K562 (cell line): ENCODE measurements at regions not wholly inside any gene's neighbourhood (a gene's known extent, or its start where the extent isn't known, plus 50 kb on each side); places are given as distances from the start of the nearest gene placed in this dataset.

Experiments used
- ATAC-seq: fragments of 200-7000 bp; cut with Tn5 transposase; 3 replicates; pipeline ENCODE4 v1.9.1; 2020; ENCODE audit warnings: moderate library complexity
- BruUV-seq: library from RNA; stranded (reverse); fragments of 400-500 nt; replicated peaks from 2 replicates; lab custom pipeline; 2021; lab: Mats Ljungman, UMichigan
- CTCF ChIA-PET: fragments of 300-600 bp; formaldehyde crosslinking; extraction: SDS; loops from one replicate; lab custom pipeline; 2021; ENCODE audit warnings: low intra/inter-chr PET ratio; lab: Yijun Ruan, JAX
- POLR2A ChIA-PET: fragments of 300-600, 350-650 bp; sonication (Branson Sonifier 250); formaldehyde crosslinking; extraction: SDS; loops from one replicate; lab custom pipeline; 2021; ENCODE audit warnings: antibody characterized with exemption, inconsistent platforms; lab: Yijun Ruan, JAX
- DNase-seq, 4 experiments: peaks; one replicate each; pipeline versions ENCODE4 v3.0.0 to v3.0.0-alpha.2; 2011 to 2018; ENCODE audit warnings: low spot score in 3 of 4, mixed read lengths in 3 of 4; ENCODE audit errors: extremely low read depth in 1 of 4
- FAIRE-seq: peaks from 2 replicates; lab custom pipeline; 2011; peaks lifted over from hg19 to GRCh38; lab: Jason Lieb, UNC
- H2AFZ ChIP-seq: 2 replicates; pipeline ENCODE4 v1.6.0; 2011; ENCODE audit warnings: low read depth, low read length, control low read depth, inconsistent platforms
- H3K27ac ChIP-seq: fragments of 200-600 bp; 3 replicates; pipeline ENCODE4 v1.8.0; 2011; ENCODE audit warnings: low read depth, mild to moderate bottlenecking, control low read depth, inconsistent platforms, low read length, moderate library complexity, mixed read lengths; ENCODE audit errors: extremely low read depth
- H3K27me3 ChIP-seq, 2 experiments: fragments of 300-600 bp in 1 of 2; 2 replicates in 1 of 2; 3 replicates in 1 of 2; pipeline versions ENCODE4 v1.6.0 to v1.8.0; 2011; ENCODE audit warnings: inconsistent platforms in 2 of 2, low read length in 2 of 2, mild to moderate bottlenecking in 1 of 2, mixed read lengths in 1 of 2, moderate library complexity in 1 of 2; ENCODE audit not compliant: control insufficient read depth in 2 of 2, insufficient read depth in 2 of 2
- H3K36me3 ChIP-seq: fragments of 300-600 bp; 3 replicates; pipeline ENCODE4 v1.8.0; 2011; ENCODE audit warnings: mild to moderate bottlenecking, low read length, inconsistent platforms; ENCODE audit not compliant: control insufficient read depth, insufficient read depth
- H3K4me1 ChIP-seq, 2 experiments: fragments of 200-600 bp in 1 of 2; replicated peaks in 1 of 2; 2 replicates in 1 of 2; 3 replicates in 1 of 2; pipeline versions ENCODE4 v1.5.1 to v1.8.0; 2011; ENCODE audit warnings: inconsistent platforms in 2 of 2, low read length in 2 of 2, mild to moderate bottlenecking in 1 of 2, mixed read lengths in 1 of 2, moderate library complexity in 1 of 2; ENCODE audit not compliant: control insufficient read depth in 2 of 2, insufficient read depth in 2 of 2
- H3K4me2 ChIP-seq: 2 replicates; pipeline ENCODE4 v1.6.1; 2011; ENCODE audit warnings: low read length, control low read depth, inconsistent platforms, mixed read lengths; ENCODE audit not compliant: insufficient read depth
- H3K4me3 ChIP-seq: fragments of 200-600 bp; sonication (generic), shearing (Covaris generic); 2 replicates; pipeline ENCODE4 v1.5.1; 2016; ENCODE audit warnings: control low read depth, inconsistent platforms
- H3K79me2 ChIP-seq: fragments of 200-600 bp; 3 replicates; pipeline ENCODE4 v1.8.0; 2011; ENCODE audit warnings: low read length, inconsistent platforms; ENCODE audit not compliant: control insufficient read depth, insufficient read depth
- H3K9ac ChIP-seq, 2 experiments: 2 replicates each; pipeline versions ENCODE4 v1.6.0 to v1.6.1; 2011; ENCODE audit warnings: low read depth in 2 of 2, low read length in 2 of 2, control low read depth in 1 of 2, inconsistent platforms in 1 of 2, mild to moderate bottlenecking in 1 of 2, mixed read lengths in 1 of 2; ENCODE audit not compliant: insufficient read depth in 1 of 2
- H3K9me1 ChIP-seq: one replicate; pipeline ENCODE4 v1.6.0; 2011; ENCODE audit warnings: inconsistent platforms, mild to moderate bottlenecking, low read length, moderate library complexity; ENCODE audit not compliant: control insufficient read depth, insufficient read depth
- H3K9me3 ChIP-seq: replicated peaks from 2 replicates; pipeline ENCODE4 v1.5.1; 2011; ENCODE audit warnings: low read depth, low read length, inconsistent platforms; ENCODE audit not compliant: control insufficient read depth, insufficient read depth
- H4K20me1 ChIP-seq: replicated peaks from 2 replicates; pipeline ENCODE4 v1.6.1; 2011; ENCODE audit warnings: low read length, inconsistent platforms, mixed read lengths; ENCODE audit not compliant: control insufficient read depth, insufficient read depth
- BACH1 ChIP-seq: fragments of 200-800 bp; sonication (Bioruptor generic); IDR thresholded peaks from 2 replicates; pipeline ENCODE4 v1.6.1; 2016; ENCODE audit warnings: missing genetic modification characterization, missing compliant biosample characterization
- BRF1 ChIP-seq: IDR thresholded peaks from 3 replicates; pipeline ENCODE4 v1.6.1; 2011; ENCODE audit warnings: borderline replicate concordance, mild to moderate bottlenecking; ENCODE audit not compliant: insufficient read length; ENCODE audit errors: extremely low read depth
- CUX1 ChIP-seq: fragments of 200-800 bp; sonication (Bioruptor generic); IDR thresholded peaks from 2 replicates; pipeline ENCODE4 v1.6.1; 2016; ENCODE audit warnings: missing genetic modification characterization, missing compliant biosample characterization
- ETV5 ChIP-seq: sonication (generic); formaldehyde crosslinking; IDR thresholded peaks from 2 replicates; pipeline ENCODE4 v1.4.0; 2020; ENCODE audit warnings: low read depth, mild to moderate bottlenecking, missing genetic modification reagents
- TSC22D4 ChIP-seq: fragments of 450-650 bp; IDR thresholded peaks from 2 replicates; pipeline ENCODE4 v1.6.1; 2016; ENCODE audit warnings: missing genetic modification characterization, missing biosample characterization, control low read depth
- ZNF143 ChIP-seq: sonication (generic); formaldehyde crosslinking; IDR thresholded peaks from 2 replicates; pipeline ENCODE4 v1.9.0; 2022; ENCODE audit warnings: mild to moderate bottlenecking, missing genetic modification reagents
- ZNF324 ChIP-seq: fragments of 250-450 bp; sonication (Bioruptor Pico); IDR thresholded peaks from 2 replicates; pipeline ENCODE4 v1.4.0; 2020; ENCODE audit warnings: mild to moderate bottlenecking
- ZNF384 ChIP-seq: IDR thresholded peaks from 2 replicates; pipeline ENCODE4 v1.6.1; 2012; ENCODE audit warnings: low read depth, low read length, improper control_type of control experiment
- ZNF695 ChIP-seq: fragments of 450-650 bp; formaldehyde crosslinking; IDR thresholded peaks from 2 replicates; pipeline ENCODE4 v1.4.0; 2020; ENCODE audit warnings: mild to moderate bottlenecking, moderate library complexity
- ZNF699 ChIP-seq: fragments of 250-450 bp; sonication (Bioruptor Pico); IDR thresholded peaks from 2 replicates; pipeline ENCODE4 v1.8.0; 2021; ENCODE audit warnings: mild to moderate bottlenecking, moderate library complexity; ENCODE audit not compliant: insufficient replicate concordance
- WGBS: fragments of 100-300 bp; shearing (Covaris generic); methylation state at CpG from one replicate; pipeline ENCODE4 v1.1.6; 2016; ENCODE audit warnings: low coverage, mixed read lengths; ENCODE audit not compliant: insufficient coverage; ENCODE audit errors: missing lambda C conversion rate; 5-methylcytosine and 5-hydroxymethylcytosine counted together
- in situ Hi-C: fragments of 300-500 bp; cut with MboI; formaldehyde crosslinking; loops from 4 replicates; pipeline ENCODE4 v1.15.0; 2018; ENCODE audit warnings: inconsistent platforms, mixed read lengths
- intact Hi-C: fragments of 100-400 bp; cut with micrococcal nuclease; formaldehyde crosslinking; loops from 2 replicates; pipeline ENCODE4 v1.14.2; 2022
- TF ChIP-seq, protein P1 (sequence below), 2 experiments: IDR thresholded peaks; 2 replicates each; pipeline ENCODE4 v1.6.1; 2011; ENCODE audit warnings: borderline replicate concordance in 1 of 2, control low read depth in 1 of 2, low read depth in 1 of 2, low read length in 1 of 2, mild to moderate bottlenecking in 1 of 2, mixed read lengths in 1 of 2, moderate library complexity in 1 of 2; ENCODE audit not compliant: insufficient read depth in 1 of 2, insufficient read length in 1 of 2, poor library complexity in 1 of 2, severe bottlenecking in 1 of 2; ENCODE audit errors: extremely low read depth in 1 of 2
- TF ChIP-seq, protein P2 (sequence below): fragments of 450-650 bp; formaldehyde crosslinking; IDR thresholded peaks from 2 replicates; pipeline ENCODE4 v1.4.0; 2020; ENCODE audit warnings: mild to moderate bottlenecking, moderate library complexity

- TF ChIP-seq ZNF695 (CRISPR knock-in tag) (no peak), ZNF384 (no peak), TSC22D4 (no peak), ZNF324 (CRISPR knock-in tag) (no peak)
- TF ChIP-seq, protein P1, sequence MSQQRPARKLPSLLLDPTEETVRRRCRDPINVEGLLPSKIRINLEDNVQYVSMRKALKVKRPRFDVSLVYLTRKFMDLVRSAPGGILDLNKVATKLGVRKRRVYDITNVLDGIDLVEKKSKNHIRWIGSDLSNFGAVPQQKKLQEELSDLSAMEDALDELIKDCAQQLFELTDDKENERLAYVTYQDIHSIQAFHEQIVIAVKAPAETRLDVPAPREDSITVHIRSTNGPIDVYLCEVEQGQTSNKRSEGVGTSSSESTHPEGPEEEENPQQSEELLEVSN (IDR thresholded peaks at IDR 0.05; ENCODE audit: borderline replicate concordance in 1 of 2, extremely low read depth in 1 of 2, insufficient read depth in 1 of 2, insufficient read length in 1 of 2, low read depth in 1 of 2, low read length in 1 of 2, poor library complexity in 1 of 2, severe bottlenecking in 1 of 2) = no peak
- TF ChIP-seq, protein P2, sequence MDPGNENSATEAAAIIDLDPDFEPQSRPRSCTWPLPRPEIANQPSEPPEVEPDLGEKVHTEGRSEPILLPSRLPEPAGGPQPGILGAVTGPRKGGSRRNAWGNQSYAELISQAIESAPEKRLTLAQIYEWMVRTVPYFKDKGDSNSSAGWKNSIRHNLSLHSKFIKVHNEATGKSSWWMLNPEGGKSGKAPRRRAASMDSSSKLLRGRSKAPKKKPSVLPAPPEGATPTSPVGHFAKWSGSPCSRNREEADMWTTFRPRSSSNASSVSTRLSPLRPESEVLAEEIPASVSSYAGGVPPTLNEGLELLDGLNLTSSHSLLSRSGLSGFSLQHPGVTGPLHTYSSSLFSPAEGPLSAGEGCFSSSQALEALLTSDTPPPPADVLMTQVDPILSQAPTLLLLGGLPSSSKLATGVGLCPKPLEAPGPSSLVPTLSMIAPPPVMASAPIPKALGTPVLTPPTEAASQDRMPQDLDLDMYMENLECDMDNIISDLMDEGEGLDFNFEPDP = no peak
Observed at GRCh38 chr5:2001300-2001699, 118.6 kb upstream of the IRX4 start (continued).

- no peak for ATAC-seq
- Histone ChIP-seq H3K9me3 (no peaks in the 10 kb centered on the region), H2AFZ (no peak overlapping the region), H3K9me1 (no peaks in the 10 kb centered on the region), H3K4me2 (no peak overlapping the region), H3K27me3 (peaks cover 18 to 58% of the 10 kb centered on the region in 2 experiments; a peak in 4 of 5 replicates), H3K9ac (no peak overlapping the region), H3K4me3 (no peak overlapping the region), H3K79me2 (no peaks in the 10 kb centered on the region), H3K27ac (no peak overlapping the region), H4K20me1 (peaks cover 12% of the 10 kb centered on the region), H3K4me1 (no peaks in the 10 kb centered on the region), H3K36me3 (no peaks in the 10 kb centered on the region)
- 0% methylated on average over 12 of the region's 12 CpGs for WGBS
- no TSS peak for BruUV-seq
- FAIRE-seq = no peak
- in situ Hi-C loops = no loop called here
- no peak for DNase-seq
- ChIA-PET CTCF (no interaction called here), POLR2A (interaction anchor here (0.6 kb wide), 1 partner anchor 10 kb away, joined by 3 read pairs; no protein-coding TSS in a partner anchor)
- intact Hi-C loops = no loop called here
- TF ChIP-seq BACH1 = no peak
- TF ChIP-seq, protein P1 (IDR thresholded peaks at IDR 0.05; ENCODE audit: borderline replicate concordance in 1 of 2, extremely low read depth in 1 of 2, insufficient read depth in 1 of 2, insufficient read length in 1 of 2, low read depth in 1 of 2, low read length in 1 of 2, poor library complexity in 1 of 2, severe bottlenecking in 1 of 2) = no peak
- no peak for TF ChIP-seq CUX1 (CRISPR knock-in tag)
- no peak for TF ChIP-seq ZNF699 (CRISPR knock-in tag)
- TF ChIP-seq BRF1 = no peak
- no peak for TF ChIP-seq ETV5 (CRISPR knock-in tag)
- no peak for TF ChIP-seq ZNF143
Observed at GRCh38 chr5:2000591-2000990, 117.9 kb upstream of the IRX4 start.
